NCI-H2227 treated with DMSO at 0.1 percent for 48 hours (cell line): ENCODE measurements at regions not wholly inside any gene's neighbourhood (a gene's known extent, or its start where the extent isn't known, plus 50 kb on each side); places are given as distances from the start of the nearest gene placed in this dataset.

Experiments used
- DNase-seq: peaks from one replicate; lab custom pipeline; 2025; lab: John Stamatoyannopoulos, UW

GRCh38 chr5:8644377-8644776 lies 775.4 kb downstream of the MTRR start:
- DNase-seq = no peak

- no peak for DNase-seq
Measured at GRCh38 chr5:8647111-8647510, 778.2 kb downstream of the MTRR start.

GRCh38 chr5:8650186-8650585 lies 781.2 kb downstream of the MTRR start:
- no peak for DNase-seq

GRCh38 chr5:8660133-8660893 lies 791.4 kb downstream of the MTRR start:
- no peak for DNase-seq

- DNase-seq = no peak
Measured at GRCh38 chr5:8663374-8663773, 794.4 kb downstream of the MTRR start.

- DNase-seq = no peak
Measured at GRCh38 chr5:8675182-8675581, 806.2 kb downstream of the MTRR start.

- no peak for DNase-seq
Measured at GRCh38 chr5:8676695-8677094, 807.7 kb downstream of the MTRR start.

GRCh38 chr5:8682381-8682780 lies 813.4 kb downstream of the MTRR start:
- no peak for DNase-seq

- DNase-seq = no peak
Measured at GRCh38 chr5:8683496-8683895, 814.5 kb downstream of the MTRR start.

GRCh38 chr5:8685704-8686103 lies 816.8 kb downstream of the MTRR start:
- no peak for DNase-seq

GRCh38 chr5:8686707-8687106 lies 817.8 kb downstream of the MTRR start:
- no peak for DNase-seq

GRCh38 chr5:8689773-8690172 lies 820.8 kb downstream of the MTRR start:
- no peak for DNase-seq

- DNase-seq = no peak
Measured at GRCh38 chr5:8691221-8691620, 822.3 kb downstream of the MTRR start.

GRCh38 chr5:8693341-8693844 lies 824.4 kb downstream of the MTRR start:
- DNase-seq = no peak

- DNase-seq = no peak
Measured at GRCh38 chr5:8694545-8694944, 825.6 kb downstream of the MTRR start.

- DNase-seq = no peak
Measured at GRCh38 chr5:8695902-8696845, 827.2 kb downstream of the MTRR start.

- no peak for DNase-seq
Measured at GRCh38 chr5:8700222-8700621, 831.3 kb downstream of the MTRR start.

- DNase-seq = no peak
Measured at GRCh38 chr5:8700671-8701070, 831.7 kb downstream of the MTRR start.

- no peak for DNase-seq
Measured at GRCh38 chr5:8701251-8701650, 832.3 kb downstream of the MTRR start.

GRCh38 chr5:8710426-8710930 lies 835.4 kb downstream of the SEMA5A start:
- DNase-seq = no peak

- DNase-seq = no peak
Measured at GRCh38 chr5:8714198-8714597, 831.7 kb downstream of the SEMA5A start.

GRCh38 chr5:8714861-8715260 lies 831.0 kb downstream of the SEMA5A start:
- DNase-seq = no peak

GRCh38 chr5:8719796-8720195 lies 826.1 kb downstream of the SEMA5A start:
- DNase-seq = no peak
